ENCODE measurements at regions not wholly inside any gene's neighbourhood (a gene's known extent, or its start where the extent isn't known, plus 50 kb on each side); places are given as distances from the start of the nearest gene placed in this dataset.

- POLR2A ChIA-PET = no interaction called here
- H3K4me1 Mint-ChIP-seq (ENCODE audit: low read depth) = no peaks in the 10 kb centered on the region
- intact Hi-C loops (cut with micrococcal nuclease) = no loop called here
- no peak overlapping the region for H3K27ac Mint-ChIP-seq
- DNase-seq = no peak
- CTCF ChIA-PET = no interaction called here
- no peaks in the 10 kb centered on the region for H3K36me3 Mint-ChIP-seq
- no peaks in the 10 kb centered on the region for H3K27me3 Mint-ChIP-seq
- peaks cover 19% of the 10 kb centered on the region for H3K9me3 Mint-ChIP-seq
- no peak overlapping the region for H3K4me3 Mint-ChIP-seq
These were observed 110.1 kb downstream of the INHBA start for GRCh38 chr7:41592794-41593193.

- ChIA-PET POLR2A (no interaction called here), CTCF (no interaction called here)
- no peaks in the 10 kb centered on the region for H3K27me3 Mint-ChIP-seq
- no peaks in the 10 kb centered on the region for H3K4me1 Mint-ChIP-seq (ENCODE audit: low read depth)
- H3K36me3 Mint-ChIP-seq = no peaks in the 10 kb centered on the region
- H3K4me3 Mint-ChIP-seq = no peak overlapping the region
- intact Hi-C loops (cut with micrococcal nuclease) = no loop called here
- no peak overlapping the region for H3K27ac Mint-ChIP-seq
- peaks cover 18% of the 10 kb centered on the region for H3K9me3 Mint-ChIP-seq
- no peak for DNase-seq
These were observed 110.7 kb downstream of the INHBA start for GRCh38 chr7:41592236-41592635.

- Mint-ChIP-seq H3K4me3 (no peak overlapping the region), H3K4me1 (ENCODE audit: low read depth) (no peaks in the 10 kb centered on the region), H3K9me3 (peaks cover 9% of the 10 kb centered on the region), H3K27ac (no peak overlapping the region), H3K27me3 (no peaks in the 10 kb centered on the region), H3K36me3 (no peaks in the 10 kb centered on the region)
- DNase-seq = no peak
- ChIA-PET CTCF (no interaction called here), POLR2A (no interaction called here)
- intact Hi-C loops (cut with micrococcal nuclease) = no loop called here
These were observed 111.9 kb downstream of the INHBA start for GRCh38 chr7:41590986-41591385.

GRCh38 chr7:41588341-41588740 lies 114.5 kb downstream of the INHBA start:
- no peak overlapping the region for H3K27ac Mint-ChIP-seq
- no peak overlapping the region for H3K4me3 Mint-ChIP-seq
- no peaks in the 10 kb centered on the region for H3K27me3 Mint-ChIP-seq
- CTCF ChIA-PET = no interaction called here
- no peaks in the 10 kb centered on the region for H3K36me3 Mint-ChIP-seq
- H3K9me3 Mint-ChIP-seq = no peaks in the 10 kb centered on the region
- POLR2A ChIA-PET = no interaction called here
- DNase-seq = no peak
- intact Hi-C loops (cut with micrococcal nuclease) = no loop called here
- H3K4me1 Mint-ChIP-seq (ENCODE audit: low read depth) = no peaks in the 10 kb centered on the region

- Mint-ChIP-seq H3K4me3 (no peak overlapping the region), H3K36me3 (no peaks in the 10 kb centered on the region), H3K4me1 (ENCODE audit: low read depth) (no peaks in the 10 kb centered on the region), H3K27ac (no peak overlapping the region), H3K27me3 (no peaks in the 10 kb centered on the region), H3K9me3 (no peaks in the 10 kb centered on the region)
- ChIA-PET POLR2A (no interaction called here), CTCF (no interaction called here)
- no peak for DNase-seq
- intact Hi-C loops (cut with micrococcal nuclease) = no loop called here
These were observed 115.8 kb downstream of the INHBA start for GRCh38 chr7:41586931-41587640.

- H3K27me3 Mint-ChIP-seq = no peaks in the 10 kb centered on the region
- H3K27ac Mint-ChIP-seq = no peak overlapping the region
- ChIA-PET POLR2A (no interaction called here), CTCF (no interaction called here)
- H3K4me1 Mint-ChIP-seq (ENCODE audit: low read depth) = no peaks in the 10 kb centered on the region
- H3K9me3 Mint-ChIP-seq = no peaks in the 10 kb centered on the region
- H3K36me3 Mint-ChIP-seq = no peaks in the 10 kb centered on the region
- intact Hi-C loops (cut with micrococcal nuclease) = no loop called here
- DNase-seq = no peak
- H3K4me3 Mint-ChIP-seq = no peak overlapping the region
These were observed 118.1 kb downstream of the INHBA start for GRCh38 chr7:41584746-41585145.

- ChIA-PET POLR2A (no interaction called here), CTCF (no interaction called here)
- no peak overlapping the region for H3K27ac Mint-ChIP-seq
- no peaks in the 10 kb centered on the region for H3K36me3 Mint-ChIP-seq
- H3K9me3 Mint-ChIP-seq = peaks cover 2% of the 10 kb centered on the region
- no peak overlapping the region for H3K4me3 Mint-ChIP-seq
- no peak for DNase-seq
- H3K4me1 Mint-ChIP-seq (ENCODE audit: low read depth) = no peaks in the 10 kb centered on the region
- no peaks in the 10 kb centered on the region for H3K27me3 Mint-ChIP-seq
- intact Hi-C loops (cut with micrococcal nuclease) = no loop called here
These were observed 120.8 kb downstream of the INHBA start for GRCh38 chr7:41582116-41582515.

GRCh38 chr7:41581041-41581440 lies 121.8 kb downstream of the INHBA start:
- CTCF ChIA-PET = no interaction called here
- Mint-ChIP-seq H3K9me3 (peaks cover 2% of the 10 kb centered on the region), H3K4me1 (ENCODE audit: low read depth) (no peaks in the 10 kb centered on the region), H3K27me3 (no peaks in the 10 kb centered on the region), H3K36me3 (peaks cover 2% of the 10 kb centered on the region), H3K4me3 (no peak overlapping the region), H3K27ac (no peak overlapping the region)
- no peak for DNase-seq
- intact Hi-C loops (cut with micrococcal nuclease) = no loop called here
- POLR2A ChIA-PET = no interaction called here

GRCh38 chr7:41579961-41580935 lies 122.6 kb downstream of the INHBA start:
- Mint-ChIP-seq H3K36me3 (peaks cover 2% of the 10 kb centered on the region), H3K27me3 (no peaks in the 10 kb centered on the region), H3K4me1 (ENCODE audit: low read depth) (no peaks in the 10 kb centered on the region), H3K27ac (no peak overlapping the region), H3K4me3 (no peak overlapping the region), H3K9me3 (peaks cover 2% of the 10 kb centered on the region)
- ChIA-PET CTCF (no interaction called here), POLR2A (no interaction called here)
- DNase-seq = no peak
- intact Hi-C loops (cut with micrococcal nuclease) = no loop called here

- ChIA-PET POLR2A (no interaction called here), CTCF (no interaction called here)
- intact Hi-C loops (cut with micrococcal nuclease) = no loop called here
- DNase-seq = no peak
- peaks cover 2% of the 10 kb centered on the region for H3K9me3 Mint-ChIP-seq
- H3K36me3 Mint-ChIP-seq = peaks cover 2% of the 10 kb centered on the region
- H3K27me3 Mint-ChIP-seq = no peaks in the 10 kb centered on the region
- no peaks in the 10 kb centered on the region for H3K4me1 Mint-ChIP-seq (ENCODE audit: low read depth)
- no peak overlapping the region for H3K27ac Mint-ChIP-seq
- H3K4me3 Mint-ChIP-seq = no peak overlapping the region
These were observed 124.2 kb downstream of the INHBA start for GRCh38 chr7:41578700-41579099.

GRCh38 chr7:41576166-41576565 lies 126.7 kb downstream of the INHBA start:
- H3K9me3 Mint-ChIP-seq = peaks cover 2% of the 10 kb centered on the region
- DNase-seq = no peak
- intact Hi-C loops (cut with micrococcal nuclease) = no loop called here
- ChIA-PET POLR2A (no interaction called here), CTCF (no interaction called here)
- H3K36me3 Mint-ChIP-seq = peaks cover 2% of the 10 kb centered on the region
- no peaks in the 10 kb centered on the region for H3K27me3 Mint-ChIP-seq
- no peak overlapping the region for H3K27ac Mint-ChIP-seq
- H3K4me1 Mint-ChIP-seq (ENCODE audit: low read depth) = no peaks in the 10 kb centered on the region
- H3K4me3 Mint-ChIP-seq = no peak overlapping the region

- H3K9me3 Mint-ChIP-seq = peaks cover 2% of the 10 kb centered on the region
- no peaks in the 10 kb centered on the region for H3K4me1 Mint-ChIP-seq (ENCODE audit: low read depth)
- no peak for DNase-seq
- CTCF ChIA-PET = no interaction called here
- H3K27me3 Mint-ChIP-seq = no peaks in the 10 kb centered on the region
- POLR2A ChIA-PET = no interaction called here
- no peak overlapping the region for H3K4me3 Mint-ChIP-seq
- peaks cover 2% of the 10 kb centered on the region for H3K36me3 Mint-ChIP-seq
- H3K27ac Mint-ChIP-seq = no peak overlapping the region
- intact Hi-C loops (cut with micrococcal nuclease) = no loop called here
These were observed 128.5 kb downstream of the INHBA start for GRCh38 chr7:41574377-41574776.

GRCh38 chr7:41573862-41574261 lies 129.0 kb downstream of the INHBA start:
- POLR2A ChIA-PET = no interaction called here
- Mint-ChIP-seq H3K4me1 (ENCODE audit: low read depth) (no peaks in the 10 kb centered on the region), H3K36me3 (peaks cover 2% of the 10 kb centered on the region), H3K4me3 (no peak overlapping the region), H3K27me3 (no peaks in the 10 kb centered on the region), H3K9me3 (peaks cover 2% of the 10 kb centered on the region), H3K27ac (no peak overlapping the region)
- CTCF ChIA-PET = no interaction called here
- DNase-seq = no peak
- intact Hi-C loops (cut with micrococcal nuclease) = no loop called here

Measured in activated CD4-positive, alpha-beta memory T cell treated with anti-CD3 and anti-CD28 coated beads for 36 hours (primary cell).